Liver (tissue), 8 donors: ENCODE measurements at regions not wholly inside any gene's neighbourhood (a gene's known extent, or its start where the extent isn't known, plus 50 kb on each side); places are given as distances from the start of the nearest gene placed in this dataset.

Source experiments
- DNase-seq: peaks from one replicate; pipeline ENCODE4 v3.0.0-alpha.2; 2017; ENCODE audit warnings: low spot score
- H3K27ac ChIP-seq, 2 donors: one replicate each; pipeline ENCODE4 v1.7.0; 2013; ENCODE audit warnings: inconsistent platforms in 2 of 2, low read length in 2 of 2, control low read depth in 1 of 2, low read depth in 1 of 2, mild to moderate bottlenecking in 1 of 2
- H3K27me3 ChIP-seq, 4 donors: one replicate each; pipeline versions ENCODE4 v1.6.1 to v1.7.0; 2013; ENCODE audit warnings: low read length in 3 of 4, inconsistent platforms in 1 of 4, mild to moderate bottlenecking in 1 of 4, moderate library complexity in 1 of 4; ENCODE audit not compliant: control insufficient read depth in 4 of 4, insufficient read depth in 4 of 4
- H3K36me3 ChIP-seq, 4 donors: one replicate each; pipeline versions ENCODE4 v1.6.1 to v1.7.0; 2013; ENCODE audit warnings: low read length in 3 of 4, mild to moderate bottlenecking in 3 of 4, low read depth in 1 of 4, moderate library complexity in 1 of 4; ENCODE audit not compliant: control insufficient read depth in 4 of 4, insufficient read depth in 3 of 4
- H3K4me1 ChIP-seq, 4 donors: one replicate each; pipeline versions ENCODE4 v1.6.1 to v1.7.0; 2013; ENCODE audit warnings: low read length in 3 of 4, mild to moderate bottlenecking in 3 of 4, moderate library complexity in 1 of 4; ENCODE audit not compliant: control insufficient read depth in 4 of 4, insufficient read depth in 4 of 4
- H3K4me3 ChIP-seq, 3 donors: one replicate each; pipeline versions ENCODE4 v1.6.1 to v1.7.0; 2013; ENCODE audit warnings: low read length in 3 of 3, control low read depth in 1 of 3, low read depth in 1 of 3, mild to moderate bottlenecking in 1 of 3
- H3K9ac ChIP-seq, 2 donors: one replicate each; pipeline ENCODE4 v1.7.0; 2013; ENCODE audit warnings: low read length in 2 of 2, mild to moderate bottlenecking in 2 of 2, moderate library complexity in 2 of 2, control low read depth in 1 of 2, low read depth in 1 of 2
- H3K9me3 ChIP-seq, 4 donors: one replicate each; pipeline versions ENCODE4 v1.6.1 to v1.7.0; 2013; ENCODE audit warnings: low read length in 3 of 4; ENCODE audit not compliant: control insufficient read depth in 4 of 4
- CTCF ChIP-seq: fragments of 150-350 bp; IDR thresholded peaks from 2 replicates; pipeline ENCODE4 v1.5.1; 2017; ENCODE audit warnings: improper control_type of control experiment, low read depth, low read length; ENCODE audit not compliant: missing input control
- EGR1 ChIP-seq, 2 donors: IDR thresholded peaks; 2 replicates each; pipeline ENCODE4 v1.6.1; 2016 to 2018; ENCODE audit warnings: antibody characterized with exemption in 2 of 2, low read depth in 2 of 2
- FOXA1 ChIP-seq: IDR thresholded peaks from 2 replicates; pipeline ENCODE4 v1.6.1; 2016; ENCODE audit warnings: antibody characterized with exemption
- FOXA2 ChIP-seq: IDR thresholded peaks from 2 replicates; pipeline ENCODE4 v1.6.1; 2016; ENCODE audit warnings: antibody characterized with exemption
- GABPA ChIP-seq, 2 donors: IDR thresholded peaks in 1 of 2; conservative IDR thresholded peaks in 1 of 2; 2 replicates each; pipeline ENCODE4 v1.6.1; 2016; ENCODE audit warnings: antibody characterized with exemption in 2 of 2, mild to moderate bottlenecking in 1 of 2, moderate library complexity in 1 of 2
- HNF4A ChIP-seq, 2 donors: conservative IDR thresholded peaks; 2 replicates each; pipeline ENCODE4 v1.6.1; 2016; ENCODE audit warnings: antibody characterized with exemption in 2 of 2, mild to moderate bottlenecking in 2 of 2
- HNF4G ChIP-seq: IDR thresholded peaks from 2 replicates; pipeline ENCODE4 v1.6.1; 2016; ENCODE audit warnings: antibody characterized with exemption
- JUND ChIP-seq, 2 donors: IDR thresholded peaks; 2 replicates each; pipeline ENCODE4 v1.6.1; 2016; ENCODE audit warnings: antibody characterized with exemption in 2 of 2
- NR2F2 ChIP-seq: IDR thresholded peaks from 2 replicates; pipeline ENCODE4 v1.6.1; 2016; ENCODE audit warnings: antibody characterized with exemption
- RAD21 ChIP-seq, 2 donors: IDR thresholded peaks; 2 replicates each; pipeline ENCODE4 v1.6.1; 2016; ENCODE audit warnings: antibody characterized with exemption in 2 of 2, mild to moderate bottlenecking in 2 of 2
- RXRA ChIP-seq, 2 donors: IDR thresholded peaks; 2 replicates each; pipeline ENCODE4 v1.6.1; 2017 to 2018; ENCODE audit warnings: antibody characterized with exemption in 2 of 2, mild to moderate bottlenecking in 1 of 2
- SP1 ChIP-seq: IDR thresholded peaks from 2 replicates; pipeline ENCODE4 v1.6.1; 2018; ENCODE audit warnings: antibody characterized with exemption, mild to moderate bottlenecking
- TAF1 ChIP-seq: conservative IDR thresholded peaks from 2 replicates; pipeline ENCODE4 v1.6.1; 2016; ENCODE audit warnings: antibody characterized with exemption, mild to moderate bottlenecking
- YY1 ChIP-seq: IDR thresholded peaks from 2 replicates; pipeline ENCODE4 v1.6.1; 2016; ENCODE audit warnings: antibody characterized with exemption, mild to moderate bottlenecking
- WGBS: extraction: QIAGEN DNeasy Blood & Tissue Kit; methylation state at CpG from one replicate; pipeline ENCODE4 v1.1.7; 2013; 5-methylcytosine and 5-hydroxymethylcytosine counted together
- TF ChIP-seq, protein P1 (sequence below): IDR thresholded peaks from 2 replicates; pipeline ENCODE4 v1.6.1; 2016; ENCODE audit warnings: antibody characterized with exemption
- TF ChIP-seq, protein P2 (sequence below): IDR thresholded peaks from 2 replicates; pipeline ENCODE4 v1.6.1; 2016; ENCODE audit warnings: antibody characterized with exemption, mild to moderate bottlenecking
- TF ChIP-seq, protein P3 (sequence below): IDR thresholded peaks from 2 replicates; pipeline ENCODE4 v1.6.1; 2016; ENCODE audit warnings: antibody characterized with exemption
- TF ChIP-seq, protein P4 (sequence below): IDR thresholded peaks from 2 replicates; pipeline ENCODE4 v1.6.1; 2016; ENCODE audit warnings: antibody characterized with exemption
- donor health status: healthy.
- donor health status: healthy.
- donor health status: healthy.
- donor health status: healthy.
- donor health status: healthy.

GRCh38 chr3:72100601-72101187 is 315.7 kb upstream of the PROK2 start (continued):
- TF ChIP-seq HNF4A (conservative IDR thresholded peaks at IDR 0.05) (no peak), TAF1 (no peak)

GRCh38 chr3:72100080-72100511 is 315.1 kb upstream of the PROK2 start:
- Histone ChIP-seq H3K4me3 (no peak overlapping the region), H3K9ac (no peak overlapping the region), H3K4me1 (peaks cover 0 to 8% (median 5%) of the 10 kb centered on the region in 4 donors), H3K27ac (peak overlapping the region; percentile 20 to 43), H3K9me3 (no peaks in the 10 kb centered on the region), H3K36me3 (no peaks in the 10 kb centered on the region), H3K27me3 (no peaks in the 10 kb centered on the region)
- TF ChIP-seq SP1: no peak
- DNase-seq: no peak
- WGBS: 43% methylated on average over 17 of the region's 17 CpGs

- no peaks in the 10 kb centered on the region for H3K9me3 ChIP-seq
- no peak for DNase-seq
- H3K9ac ChIP-seq: no peak overlapping the region
- peaks cover 0 to 8% (median 5%) of the 10 kb centered on the region in 4 donors for H3K4me1 ChIP-seq
- no peaks in the 10 kb centered on the region for H3K27me3 ChIP-seq
- no peak overlapping the region for H3K4me3 ChIP-seq
- TF ChIP-seq, protein P1, sequence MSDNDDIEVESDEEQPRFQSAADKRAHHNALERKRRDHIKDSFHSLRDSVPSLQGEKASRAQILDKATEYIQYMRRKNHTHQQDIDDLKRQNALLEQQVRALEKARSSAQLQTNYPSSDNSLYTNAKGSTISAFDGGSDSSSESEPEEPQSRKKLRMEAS: no peak
- TF ChIP-seq, protein P2, sequence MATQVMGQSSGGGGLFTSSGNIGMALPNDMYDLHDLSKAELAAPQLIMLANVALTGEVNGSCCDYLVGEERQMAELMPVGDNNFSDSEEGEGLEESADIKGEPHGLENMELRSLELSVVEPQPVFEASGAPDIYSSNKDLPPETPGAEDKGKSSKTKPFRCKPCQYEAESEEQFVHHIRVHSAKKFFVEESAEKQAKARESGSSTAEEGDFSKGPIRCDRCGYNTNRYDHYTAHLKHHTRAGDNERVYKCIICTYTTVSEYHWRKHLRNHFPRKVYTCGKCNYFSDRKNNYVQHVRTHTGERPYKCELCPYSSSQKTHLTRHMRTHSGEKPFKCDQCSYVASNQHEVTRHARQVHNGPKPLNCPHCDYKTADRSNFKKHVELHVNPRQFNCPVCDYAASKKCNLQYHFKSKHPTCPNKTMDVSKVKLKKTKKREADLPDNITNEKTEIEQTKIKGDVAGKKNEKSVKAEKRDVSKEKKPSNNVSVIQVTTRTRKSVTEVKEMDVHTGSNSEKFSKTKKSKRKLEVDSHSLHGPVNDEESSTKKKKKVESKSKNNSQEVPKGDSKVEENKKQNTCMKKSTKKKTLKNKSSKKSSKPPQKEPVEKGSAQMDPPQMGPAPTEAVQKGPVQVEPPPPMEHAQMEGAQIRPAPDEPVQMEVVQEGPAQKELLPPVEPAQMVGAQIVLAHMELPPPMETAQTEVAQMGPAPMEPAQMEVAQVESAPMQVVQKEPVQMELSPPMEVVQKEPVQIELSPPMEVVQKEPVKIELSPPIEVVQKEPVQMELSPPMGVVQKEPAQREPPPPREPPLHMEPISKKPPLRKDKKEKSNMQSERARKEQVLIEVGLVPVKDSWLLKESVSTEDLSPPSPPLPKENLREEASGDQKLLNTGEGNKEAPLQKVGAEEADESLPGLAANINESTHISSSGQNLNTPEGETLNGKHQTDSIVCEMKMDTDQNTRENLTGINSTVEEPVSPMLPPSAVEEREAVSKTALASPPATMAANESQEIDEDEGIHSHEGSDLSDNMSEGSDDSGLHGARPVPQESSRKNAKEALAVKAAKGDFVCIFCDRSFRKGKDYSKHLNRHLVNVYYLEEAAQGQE: no peak
- TF ChIP-seq CTCF: no peak
- no peak for TF ChIP-seq HNF4G
- no peak for TF ChIP-seq HNF4A (conservative IDR thresholded peaks at IDR 0.05)
- TF ChIP-seq JUND (IDR thresholded peaks at IDR 0.05): no peak
- TF ChIP-seq GABPA (IDR thresholded peaks at IDR 0.05 in 1 of 2, conservative IDR thresholded peaks at IDR 0.05 in 1 of 2): no peak
- no peak for TF ChIP-seq YY1
- TF ChIP-seq RAD21 (IDR thresholded peaks at IDR 0.05): no peak
- TF ChIP-seq, protein P3, sequence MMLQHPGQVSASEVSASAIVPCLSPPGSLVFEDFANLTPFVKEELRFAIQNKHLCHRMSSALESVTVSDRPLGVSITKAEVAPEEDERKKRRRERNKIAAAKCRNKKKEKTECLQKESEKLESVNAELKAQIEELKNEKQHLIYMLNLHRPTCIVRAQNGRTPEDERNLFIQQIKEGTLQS: no peak
- no peak for TF ChIP-seq SP1
- TF ChIP-seq, protein P4, sequence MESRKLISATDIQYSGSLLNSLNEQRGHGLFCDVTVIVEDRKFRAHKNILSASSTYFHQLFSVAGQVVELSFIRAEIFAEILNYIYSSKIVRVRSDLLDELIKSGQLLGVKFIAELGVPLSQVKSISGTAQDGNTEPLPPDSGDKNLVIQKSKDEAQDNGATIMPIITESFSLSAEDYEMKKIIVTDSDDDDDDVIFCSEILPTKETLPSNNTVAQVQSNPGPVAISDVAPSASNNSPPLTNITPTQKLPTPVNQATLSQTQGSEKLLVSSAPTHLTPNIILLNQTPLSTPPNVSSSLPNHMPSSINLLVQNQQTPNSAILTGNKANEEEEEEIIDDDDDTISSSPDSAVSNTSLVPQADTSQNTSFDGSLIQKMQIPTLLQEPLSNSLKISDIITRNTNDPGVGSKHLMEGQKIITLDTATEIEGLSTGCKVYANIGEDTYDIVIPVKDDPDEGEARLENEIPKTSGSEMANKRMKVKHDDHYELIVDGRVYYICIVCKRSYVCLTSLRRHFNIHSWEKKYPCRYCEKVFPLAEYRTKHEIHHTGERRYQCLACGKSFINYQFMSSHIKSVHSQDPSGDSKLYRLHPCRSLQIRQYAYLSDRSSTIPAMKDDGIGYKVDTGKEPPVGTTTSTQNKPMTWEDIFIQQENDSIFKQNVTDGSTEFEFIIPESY: no peak
- no peak for TF ChIP-seq EGR1 (IDR thresholded peaks at IDR 0.05; ENCODE audit: low read depth in 2 of 2)
- TF ChIP-seq RXRA (IDR thresholded peaks at IDR 0.05): no peak
- no peak for TF ChIP-seq FOXA1
- no peak for TF ChIP-seq NR2F2
- no peak for TF ChIP-seq FOXA2
- no peak for TF ChIP-seq TAF1
- 82% methylated on average over 14 of the region's 14 CpGs for WGBS
- no peaks in the 10 kb centered on the region for H3K36me3 ChIP-seq
- H3K27ac ChIP-seq: no peak overlapping the region
Measured at GRCh38 chr3:72099326-72100079, 314.6 kb upstream of the PROK2 start.
